Hepatocyte (in vitro differentiated cells): ENCODE measurements at regions not wholly inside any gene's neighbourhood (a gene's known extent, or its start where the extent isn't known, plus 50 kb on each side); places are given as distances from the start of the nearest gene placed in this dataset.
A peak's percentile ranks its signal among the peaks of the same experiment; 100 is the strongest.

Experiments used
- DNase-seq: peaks from one replicate; pipeline ENCODE4 v3.0.0-alpha.2; 2016; ENCODE audit warnings: low spot score
- H2AFZ ChIP-seq: fragments of 200-600 bp; sonication (generic); 2 replicates; pipeline ENCODE4 v1.6.0; 2016; ENCODE audit warnings: antibody characterized with exemption, mild to moderate bottlenecking
- H3K27ac ChIP-seq: fragments of 200-600 bp; sonication (generic); 2 replicates; pipeline ENCODE4 v1.5.1; 2016; ENCODE audit warnings: mild to moderate bottlenecking
- H3K27me3 ChIP-seq: fragments of 200-600 bp; sonication (generic); 2 replicates; pipeline ENCODE4 v1.6.1; 2016
- H3K36me3 ChIP-seq: fragments of 200-600 bp; sonication (generic); replicated peaks from 2 replicates; pipeline ENCODE4 v1.5.1; 2016; ENCODE audit warnings: low read depth; ENCODE audit not compliant: insufficient read depth
- H3K4me1 ChIP-seq: fragments of 200-600 bp; sonication (generic); 2 replicates; pipeline ENCODE4 v1.5.1; 2016; ENCODE audit warnings: mild to moderate bottlenecking, moderate library complexity; ENCODE audit not compliant: insufficient read depth
- H3K4me2 ChIP-seq: fragments of 200-600 bp; sonication (generic); 2 replicates; pipeline ENCODE4 v1.6.0; 2016
- H3K4me3 ChIP-seq: fragments of 200-600 bp; sonication (generic); 2 replicates; pipeline ENCODE4 v1.5.1; 2016; ENCODE audit warnings: mild to moderate bottlenecking
- H3K79me2 ChIP-seq: fragments of 200-600 bp; sonication (generic); 2 replicates; pipeline ENCODE4 v1.6.0; 2017; ENCODE audit warnings: mild to moderate bottlenecking
- H3K9me2 ChIP-seq: fragments of 200-600 bp; sonication (generic); replicated peaks from 2 replicates; pipeline ENCODE4 v1.6.0; 2017; ENCODE audit warnings: mild to moderate bottlenecking; ENCODE audit not compliant: insufficient read depth
- H3K9me3 ChIP-seq: fragments of 200-600 bp; sonication (generic); 2 replicates; pipeline ENCODE4 v1.5.1; 2016; ENCODE audit warnings: low read depth, mild to moderate bottlenecking
- H4K20me1 ChIP-seq: fragments of 200-600 bp; sonication (generic); 2 replicates; pipeline ENCODE4 v1.6.0; 2016; ENCODE audit warnings: mild to moderate bottlenecking; ENCODE audit not compliant: insufficient read depth, poor library complexity, severe bottlenecking
- CTCF ChIP-seq: fragments of 200-600 bp; sonication (generic); IDR thresholded peaks from 2 replicates; pipeline ENCODE4 v1.5.1; 2016; ENCODE audit warnings: antibody characterized with exemption, mild to moderate bottlenecking; ENCODE audit not compliant: poor library complexity
- EZH2 ChIP-seq: fragments of 200-600 bp; sonication (generic); IDR thresholded peaks from 2 replicates; pipeline ENCODE4 v1.6.1; 2016; ENCODE audit warnings: antibody characterized with exemption, mild to moderate bottlenecking, borderline replicate concordance
- EZH2phosphoT487 ChIP-seq: fragments of 200-600 bp; sonication (generic); IDR thresholded peaks from one replicate; pipeline ENCODE4 v1.6.1; 2018; ENCODE audit warnings: antibody characterized with exemption, mild to moderate bottlenecking, low read depth, moderate library complexity; ENCODE audit not compliant: unreplicated experiment, severe bottlenecking
- WGBS: methylation state at CpG from one replicate; pipeline ENCODE4 v1.1.6; 2016; ENCODE audit warnings: low lambda C conversion rate; ENCODE audit errors: missing lambda C conversion rate; 5-methylcytosine and 5-hydroxymethylcytosine counted together

GRCh38 chr1:55480029-55480795 is 265.0 kb upstream of the USP24 start:
- H3K27me3 ChIP-seq: no peaks in the 10 kb centered on the region
- H3K79me2 ChIP-seq: no peaks in the 10 kb centered on the region
- no peaks in the 10 kb centered on the region for H3K36me3 ChIP-seq
- no peaks in the 10 kb centered on the region for H4K20me1 ChIP-seq
- no peak overlapping the region for H3K4me3 ChIP-seq
- no peaks in the 10 kb centered on the region for H3K9me2 ChIP-seq
- H3K4me1 ChIP-seq: peaks cover 21% of the 10 kb centered on the region
- 53% methylated on average over 2 of the region's 2 CpGs for WGBS
- no peak overlapping the region for H2AFZ ChIP-seq
- H3K9me3 ChIP-seq: no peaks in the 10 kb centered on the region
- peak overlapping the region; percentile 90 for H3K27ac ChIP-seq
- TF ChIP-seq CTCF: no peak
- TF ChIP-seq EZH2phosphoT487: no peak
- peak; percentile 37 for DNase-seq
- H3K4me2 ChIP-seq: peak overlapping the region; percentile 30

GRCh38 chr1:55478742-55479141 is 263.6 kb upstream of the USP24 start:
- Histone ChIP-seq H3K36me3 (no peaks in the 10 kb centered on the region), H3K4me2 (no peak overlapping the region), H3K27me3 (no peaks in the 10 kb centered on the region), H3K4me1 (peaks cover 21% of the 10 kb centered on the region), H3K27ac (peak overlapping the region; percentile 90), H3K79me2 (no peaks in the 10 kb centered on the region), H3K9me2 (no peaks in the 10 kb centered on the region), H4K20me1 (no peaks in the 10 kb centered on the region), H3K4me3 (no peak overlapping the region), H3K9me3 (no peaks in the 10 kb centered on the region), H2AFZ (no peak overlapping the region)
- WGBS: 78% methylated on average over 2 of the region's 2 CpGs
- DNase-seq: no peak
- TF ChIP-seq EZH2phosphoT487 (no peak), CTCF (no peak), EZH2 (no peak)

DNA sequence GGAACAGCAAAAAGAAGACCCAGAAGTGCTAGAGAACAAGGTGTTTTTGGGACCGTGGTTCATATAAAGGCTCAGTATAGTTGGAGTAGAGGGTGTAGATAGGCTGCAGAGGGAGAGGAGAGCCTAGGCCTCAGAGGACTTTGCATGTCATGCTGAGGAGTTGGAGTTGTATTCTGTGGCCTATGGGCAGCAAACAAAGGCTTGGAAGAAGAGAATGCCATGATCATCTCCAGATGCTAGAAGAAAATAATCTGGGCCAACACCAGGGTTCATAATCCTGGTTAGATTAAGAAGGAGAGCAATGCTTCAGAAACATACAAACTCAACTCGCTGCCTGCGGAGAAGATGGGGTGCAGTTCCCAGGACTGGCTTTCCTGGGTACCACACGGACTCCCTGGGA is 262.8 kb upstream of the USP24 start:
- no peak for DNase-seq
- Histone ChIP-seq H4K20me1 (no peaks in the 10 kb centered on the region), H3K27me3 (no peaks in the 10 kb centered on the region), H2AFZ (no peak overlapping the region), H3K4me3 (no peak overlapping the region), H3K9me2 (no peaks in the 10 kb centered on the region), H3K36me3 (no peaks in the 10 kb centered on the region), H3K4me1 (peaks cover 21% of the 10 kb centered on the region), H3K4me2 (no peak overlapping the region), H3K27ac (peak overlapping the region; percentile 90), H3K9me3 (no peaks in the 10 kb centered on the region), H3K79me2 (no peaks in the 10 kb centered on the region)
- 97% methylated on average over 4 of the region's 4 CpGs for WGBS
- TF ChIP-seq CTCF (no peak), EZH2phosphoT487 (no peak), EZH2 (no peak)
